ENCODE measurements at regions not wholly inside any gene's neighbourhood (a gene's known extent, or its start where the extent isn't known, plus 50 kb on each side); places are given as distances from the start of the nearest gene placed in this dataset.

DNA sequence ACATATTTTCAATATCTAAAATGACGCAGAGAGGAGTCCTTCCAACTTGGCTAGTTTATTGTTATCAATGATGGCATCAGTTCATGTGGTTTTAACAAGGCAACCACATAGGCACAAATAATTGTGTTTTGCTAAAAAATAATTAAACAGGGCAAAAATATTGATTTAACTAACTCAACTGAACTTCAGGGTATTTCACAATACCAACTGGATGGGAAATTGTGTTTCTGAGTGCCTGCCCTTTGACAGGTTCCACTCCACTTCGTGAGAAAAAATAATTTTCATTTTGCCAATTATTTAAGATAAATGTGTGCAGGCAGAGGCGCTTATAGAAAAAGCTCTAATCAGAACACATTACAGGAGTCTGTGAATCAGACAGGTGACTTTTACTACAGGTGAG lies 689.3 kb upstream of the CCDC54 start:
- TF ChIP-seq, protein P1, sequence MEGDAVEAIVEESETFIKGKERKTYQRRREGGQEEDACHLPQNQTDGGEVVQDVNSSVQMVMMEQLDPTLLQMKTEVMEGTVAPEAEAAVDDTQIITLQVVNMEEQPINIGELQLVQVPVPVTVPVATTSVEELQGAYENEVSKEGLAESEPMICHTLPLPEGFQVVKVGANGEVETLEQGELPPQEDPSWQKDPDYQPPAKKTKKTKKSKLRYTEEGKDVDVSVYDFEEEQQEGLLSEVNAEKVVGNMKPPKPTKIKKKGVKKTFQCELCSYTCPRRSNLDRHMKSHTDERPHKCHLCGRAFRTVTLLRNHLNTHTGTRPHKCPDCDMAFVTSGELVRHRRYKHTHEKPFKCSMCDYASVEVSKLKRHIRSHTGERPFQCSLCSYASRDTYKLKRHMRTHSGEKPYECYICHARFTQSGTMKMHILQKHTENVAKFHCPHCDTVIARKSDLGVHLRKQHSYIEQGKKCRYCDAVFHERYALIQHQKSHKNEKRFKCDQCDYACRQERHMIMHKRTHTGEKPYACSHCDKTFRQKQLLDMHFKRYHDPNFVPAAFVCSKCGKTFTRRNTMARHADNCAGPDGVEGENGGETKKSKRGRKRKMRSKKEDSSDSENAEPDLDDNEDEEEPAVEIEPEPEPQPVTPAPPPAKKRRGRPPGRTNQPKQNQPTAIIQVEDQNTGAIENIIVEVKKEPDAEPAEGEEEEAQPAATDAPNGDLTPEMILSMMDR (IDR thresholded peaks at IDR 0.05), result no peak
- no peak for DNase-seq (ENCODE audit: low spot score)
- Histone ChIP-seq H3K27ac (no peak overlapping the region), H3K4me3 (no peak overlapping the region)

DNA sequence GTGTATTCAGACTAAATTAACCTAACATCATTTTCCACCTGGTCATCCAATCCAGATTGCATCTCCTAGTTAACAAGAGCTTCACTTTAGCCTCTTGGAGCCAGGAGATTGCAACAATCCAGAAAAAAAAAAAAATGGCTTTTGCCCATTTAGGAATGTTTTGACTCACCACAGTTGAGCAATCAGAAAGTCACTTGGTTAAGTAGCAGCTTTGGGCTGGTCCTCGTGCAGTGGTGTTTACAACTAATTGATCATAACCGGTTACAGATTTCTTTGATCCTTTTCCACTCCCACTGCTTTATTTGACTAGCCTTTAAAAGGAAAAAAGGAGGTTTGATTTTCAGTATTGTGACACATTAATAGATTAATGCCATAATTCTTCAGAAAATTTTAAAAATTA lies 688.8 kb upstream of the CCDC54 start:
- DNase-seq (ENCODE audit: low spot score), result no peak
- Histone ChIP-seq H3K27ac (no peak overlapping the region), H3K4me3 (no peak overlapping the region)
- TF ChIP-seq, protein P1 (IDR thresholded peaks at IDR 0.05), result no peak

DNA sequence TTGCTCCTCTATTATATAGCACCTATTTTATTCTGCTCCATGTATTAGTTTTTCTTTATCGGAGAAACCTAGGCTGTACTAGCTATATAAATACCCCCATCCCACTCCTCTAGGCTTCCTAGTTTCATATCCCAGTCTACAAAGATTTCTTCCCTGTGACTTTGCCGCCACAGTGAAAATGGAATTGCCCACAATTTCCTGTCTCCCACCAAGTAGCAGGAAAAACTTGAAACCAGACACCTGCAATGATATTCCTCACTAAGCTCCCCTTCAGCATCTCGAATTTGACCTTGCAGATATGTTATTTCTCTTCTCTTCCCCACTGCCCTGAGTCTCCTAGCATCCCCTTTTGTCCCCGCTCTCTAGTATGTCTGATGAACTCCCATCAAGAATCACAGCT lies 685.8 kb upstream of the CCDC54 start:
- no peak overlapping the region for H3K27ac ChIP-seq
- DNase-seq (ENCODE audit: low spot score), result no peak
- TF ChIP-seq, protein P1 (IDR thresholded peaks at IDR 0.05), result no peak
- no peak overlapping the region for H3K4me3 ChIP-seq

GRCh38 chr3:106692624-106693023 lies 684.6 kb upstream of the CCDC54 start:
- TF ChIP-seq, protein P1 (IDR thresholded peaks at IDR 0.05), result no peak
- Histone ChIP-seq H3K4me3 (no peak overlapping the region), H3K27ac (no peak overlapping the region)
- no peak for DNase-seq (ENCODE audit: low spot score)

DNA sequence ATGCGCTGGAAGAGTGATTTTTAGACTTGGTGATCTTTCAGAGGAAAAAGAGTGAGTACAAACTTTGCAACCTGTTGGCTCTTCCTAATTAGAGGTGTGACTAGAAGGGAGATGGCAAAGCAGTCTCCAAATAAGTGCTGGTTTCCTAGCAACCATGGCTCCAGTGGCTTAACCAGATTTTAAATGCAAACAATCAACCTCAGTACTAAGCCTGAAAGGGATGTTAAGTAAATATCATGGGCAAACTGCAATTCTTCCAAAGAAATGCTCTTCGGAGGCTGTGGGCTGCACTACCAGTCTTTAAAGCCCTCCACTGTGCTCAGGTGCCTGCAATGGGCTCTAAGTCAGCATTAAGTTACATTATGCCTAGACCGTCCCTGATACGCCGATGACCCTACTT lies 678.1 kb upstream of the CCDC54 start:
- Histone ChIP-seq H3K27ac (no peak overlapping the region), H3K4me3 (no peak overlapping the region)
- TF ChIP-seq, protein P1 (IDR thresholded peaks at IDR 0.05), result no peak
- no peak for DNase-seq (ENCODE audit: low spot score)

- Histone ChIP-seq H3K27ac (no peak overlapping the region), H3K4me3 (no peak overlapping the region)
- TF ChIP-seq, protein P1 (IDR thresholded peaks at IDR 0.05), result no peak
- DNase-seq (ENCODE audit: low spot score), result no peak
Measured at GRCh38 chr3:106700981-106701380, 676.3 kb upstream of the CCDC54 start.

- TF ChIP-seq, protein P1 (IDR thresholded peaks at IDR 0.05), result no peak
- no peak overlapping the region for H3K27ac ChIP-seq
- no peak for DNase-seq (ENCODE audit: low spot score)
- H3K4me3 ChIP-seq, result no peak overlapping the region
Measured at GRCh38 chr3:106703524-106703923, 673.7 kb upstream of the CCDC54 start.
